VCaP (cell line): ENCODE measurements at regions not wholly inside any gene's neighbourhood (a gene's known extent, or its start where the extent isn't known, plus 50 kb on each side); places are given as distances from the start of the nearest gene placed in this dataset.
"Not testable (repeated sequence)": the region's sequence is repeated elsewhere in the genome, so short reads cannot be mapped to it uniquely, and the experiment has no call there.

Experiments used
- H3K27ac ChIP-seq: fragments of 450-650 bp; 2 replicates; pipeline ENCODE4 v1.5.1; 2017
- TF ChIP-seq, protein P1 (sequence below): fragments of 450-650 bp; conservative IDR thresholded peaks from 2 replicates; pipeline ENCODE4 v1.5.1; 2017; ENCODE audit warnings: mild to moderate bottlenecking, moderate library complexity

DNA sequence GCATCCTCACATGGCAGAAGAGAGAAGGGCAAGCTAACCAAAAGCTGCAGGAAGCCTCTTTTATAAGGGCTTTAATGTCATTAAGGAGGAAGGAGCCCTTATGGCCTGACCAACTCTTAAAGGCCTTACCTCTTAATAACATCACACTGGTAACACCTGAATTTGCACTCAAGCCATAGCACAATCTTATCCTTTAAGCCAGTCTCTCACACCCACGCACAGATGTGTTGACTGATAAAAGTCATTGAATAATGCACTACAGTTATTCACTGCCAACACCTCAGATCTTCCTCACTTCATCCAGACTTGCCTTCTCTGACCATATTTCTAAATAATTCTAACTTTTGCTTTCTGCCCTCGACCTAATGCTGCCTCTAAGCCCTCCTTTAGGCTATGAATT lies 516.8 kb downstream of the ADCYAP1 start:
- TF ChIP-seq, protein P1, sequence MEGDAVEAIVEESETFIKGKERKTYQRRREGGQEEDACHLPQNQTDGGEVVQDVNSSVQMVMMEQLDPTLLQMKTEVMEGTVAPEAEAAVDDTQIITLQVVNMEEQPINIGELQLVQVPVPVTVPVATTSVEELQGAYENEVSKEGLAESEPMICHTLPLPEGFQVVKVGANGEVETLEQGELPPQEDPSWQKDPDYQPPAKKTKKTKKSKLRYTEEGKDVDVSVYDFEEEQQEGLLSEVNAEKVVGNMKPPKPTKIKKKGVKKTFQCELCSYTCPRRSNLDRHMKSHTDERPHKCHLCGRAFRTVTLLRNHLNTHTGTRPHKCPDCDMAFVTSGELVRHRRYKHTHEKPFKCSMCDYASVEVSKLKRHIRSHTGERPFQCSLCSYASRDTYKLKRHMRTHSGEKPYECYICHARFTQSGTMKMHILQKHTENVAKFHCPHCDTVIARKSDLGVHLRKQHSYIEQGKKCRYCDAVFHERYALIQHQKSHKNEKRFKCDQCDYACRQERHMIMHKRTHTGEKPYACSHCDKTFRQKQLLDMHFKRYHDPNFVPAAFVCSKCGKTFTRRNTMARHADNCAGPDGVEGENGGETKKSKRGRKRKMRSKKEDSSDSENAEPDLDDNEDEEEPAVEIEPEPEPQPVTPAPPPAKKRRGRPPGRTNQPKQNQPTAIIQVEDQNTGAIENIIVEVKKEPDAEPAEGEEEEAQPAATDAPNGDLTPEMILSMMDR, result no peak
- no peak overlapping the region for H3K27ac ChIP-seq

DNA sequence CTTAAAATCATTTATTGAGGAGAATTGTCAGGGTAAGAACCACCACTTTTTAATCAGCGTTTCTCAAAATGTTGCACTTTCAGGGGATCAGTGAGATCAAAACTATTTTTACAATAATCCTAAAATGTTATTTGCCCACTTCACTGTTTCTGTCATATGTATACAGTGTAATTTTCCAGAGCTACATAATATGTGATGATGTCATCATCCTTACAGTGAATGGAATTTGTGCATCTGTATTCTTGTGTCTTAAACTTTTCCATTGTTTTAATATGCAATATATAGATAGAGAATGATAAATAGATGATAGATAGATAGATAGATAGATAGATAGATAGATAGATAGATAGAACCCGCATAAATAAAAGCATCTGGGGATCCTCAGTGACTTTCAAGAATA lies 518.0 kb downstream of the ADCYAP1 start:
- TF ChIP-seq, protein P1, result no peak

GRCh38 chr18:1425679-1426078 lies 521.0 kb downstream of the ADCYAP1 start:
- H3K27ac ChIP-seq, result no peak overlapping the region
- TF ChIP-seq, protein P1, result no peak

More for the DNA sequence above, 518.0 kb downstream of the ADCYAP1 start:
- no peak overlapping the region for H3K27ac ChIP-seq

- no peak overlapping the region for H3K27ac ChIP-seq
- TF ChIP-seq, protein P1, result no peak
These were observed 530.8 kb downstream of the ADCYAP1 start for GRCh38 chr18:1435487-1435886.

- TF ChIP-seq, protein P1, result no peak
- H3K27ac ChIP-seq, result no peak overlapping the region
These were observed 531.5 kb downstream of the ADCYAP1 start for GRCh38 chr18:1436199-1436598.

DNA sequence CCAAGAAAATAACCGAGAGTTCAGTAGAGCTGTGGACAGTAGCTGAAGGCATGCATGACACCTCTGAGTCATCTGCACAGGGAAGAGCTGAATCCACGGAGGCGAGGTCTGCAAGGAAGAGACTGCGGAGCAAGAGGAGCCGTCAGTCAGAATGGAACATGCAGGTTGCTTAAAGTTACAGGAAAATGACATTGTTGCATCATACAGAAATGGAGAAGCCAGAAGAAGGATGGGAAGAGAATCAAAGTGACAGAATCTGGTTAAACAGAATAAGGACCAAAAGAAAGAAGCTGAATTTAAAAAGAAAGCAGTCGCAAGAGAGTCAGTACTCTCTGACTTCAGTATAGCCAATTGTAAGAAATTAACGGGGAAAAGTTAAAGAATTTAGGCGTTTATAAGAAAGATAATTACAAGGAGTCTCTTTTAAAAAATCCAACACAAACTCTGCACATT lies 533.8 kb downstream of the ADCYAP1 start:
- TF ChIP-seq, protein P1, result no peak
- H3K27ac ChIP-seq, result no peak overlapping the region

DNA sequence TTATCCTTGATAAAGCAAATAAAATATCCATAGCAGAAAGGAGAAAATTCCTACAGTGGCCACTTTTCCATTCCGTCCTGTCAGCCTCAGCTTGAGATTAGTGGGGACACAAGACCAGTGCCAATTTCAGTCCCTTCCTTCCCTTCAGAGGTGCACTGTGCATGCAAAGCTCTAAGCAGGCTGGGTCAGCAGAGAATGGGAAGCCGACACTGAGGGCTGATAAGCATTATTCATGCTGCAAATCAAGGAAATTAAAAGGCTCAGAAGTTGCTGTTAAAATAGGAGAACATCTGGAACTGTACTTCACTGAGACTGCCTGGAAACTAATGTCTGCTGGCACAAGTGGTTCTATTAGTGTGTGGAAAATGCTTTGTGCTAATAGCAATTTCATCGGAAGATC lies 534.3 kb downstream of the ADCYAP1 start:
- H3K27ac ChIP-seq, result no peak overlapping the region
- TF ChIP-seq, protein P1, result no peak

DNA sequence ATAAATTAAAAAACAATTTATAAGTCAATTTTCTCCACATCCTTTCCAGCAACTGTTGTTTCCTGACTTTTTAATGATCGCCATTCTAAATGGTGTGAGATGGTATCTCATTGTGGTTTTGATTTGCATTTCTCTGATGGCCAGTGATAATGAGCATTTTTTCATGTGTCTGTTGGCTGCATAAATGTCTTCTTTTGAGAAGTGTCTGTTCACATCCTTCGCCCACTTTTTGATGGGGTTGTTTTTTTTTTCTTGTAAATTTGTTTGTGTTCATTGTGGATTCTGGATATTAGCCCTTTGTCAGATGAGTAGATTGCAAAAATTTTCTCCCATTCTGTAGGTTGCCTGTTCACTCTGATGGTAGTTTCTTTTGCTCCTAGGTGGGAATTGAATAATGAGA lies 539.4 kb downstream of the ADCYAP1 start:
- H3K27ac ChIP-seq, result not testable (repeated sequence)
